ENCODE measurements at regions not wholly inside any gene's neighbourhood (a gene's known extent, or its start where the extent isn't known, plus 50 kb on each side); places are given as distances from the start of the nearest gene placed in this dataset.
"Not testable (repeated sequence)": the region's sequence is repeated elsewhere in the genome, so short reads cannot be mapped to it uniquely, and the experiment has no call there.

- no peak for ATAC-seq
- no peak for DNase-seq (ENCODE audit: missing footprints)
- intact Hi-C loops (cut with DNase I), result no loop called here
Measured at GRCh38 chr7:109335951-109336350, 766.3 kb downstream of the DNAJB9 start.

- no peak for ATAC-seq
Measured at GRCh38 chr7:109336531-109336930, 766.9 kb downstream of the DNAJB9 start.

GRCh38 chr7:109343678-109344077 lies 774.0 kb downstream of the DNAJB9 start:
- ATAC-seq, result no peak
- intact Hi-C loops (cut with DNase I), result no loop called here
- no peak for DNase-seq (ENCODE audit: missing footprints)

More at GRCh38 chr7:109336531-109336930, 766.9 kb downstream of the DNAJB9 start:
- intact Hi-C loops (cut with DNase I), result no loop called here
- no peak for DNase-seq (ENCODE audit: missing footprints)

GRCh38 chr7:109351493-109351892 lies 781.8 kb downstream of the DNAJB9 start:
- no peak for ATAC-seq
- intact Hi-C loops (cut with DNase I), result no loop called here
- no peak for DNase-seq (ENCODE audit: missing footprints)

- DNase-seq (ENCODE audit: missing footprints) (no peak), ATAC-seq (no peak)
- intact Hi-C loops (cut with DNase I), result no loop called here
Measured at GRCh38 chr7:109354000-109354399, 784.3 kb downstream of the DNAJB9 start.

GRCh38 chr7:109354552-109354951 lies 784.9 kb downstream of the DNAJB9 start:
- DNase-seq (ENCODE audit: missing footprints) (no peak), ATAC-seq (no peak)
- intact Hi-C loops (cut with DNase I), result no loop called here

- intact Hi-C loops (cut with DNase I), result no loop called here
- no peak for ATAC-seq
Measured at GRCh38 chr7:109375823-109376222, 806.1 kb downstream of the DNAJB9 start.

GRCh38 chr7:109376576-109376975 lies 806.9 kb downstream of the DNAJB9 start:
- intact Hi-C loops (cut with DNase I), result no loop called here
- no peak for DNase-seq (ENCODE audit: missing footprints)
- no peak for ATAC-seq

More at GRCh38 chr7:109375823-109376222, 806.1 kb downstream of the DNAJB9 start:
- no peak for DNase-seq (ENCODE audit: missing footprints)

GRCh38 chr7:109377076-109377884 lies 807.6 kb downstream of the DNAJB9 start:
- intact Hi-C loops (cut with DNase I), result no loop called here
- peak; percentile 13 for DNase-seq (ENCODE audit: missing footprints)
- ATAC-seq, result no peak

- intact Hi-C loops (cut with DNase I), result no loop called here
- DNase-seq (ENCODE audit: missing footprints) (no peak), ATAC-seq (no peak)
Measured at GRCh38 chr7:109386959-109387358, 817.3 kb downstream of the DNAJB9 start.

GRCh38 chr7:109387530-109387929 lies 817.9 kb downstream of the DNAJB9 start:
- ATAC-seq (no peak), DNase-seq (ENCODE audit: missing footprints) (peak; percentile 56)
- intact Hi-C loops (cut with DNase I), result no loop called here

GRCh38 chr7:109391240-109391639 lies 821.6 kb downstream of the DNAJB9 start:
- intact Hi-C loops (cut with DNase I), result no loop called here
- DNase-seq (ENCODE audit: missing footprints) (no peak), ATAC-seq (no peak)

GRCh38 chr7:109402107-109402506 lies 832.4 kb downstream of the DNAJB9 start:
- intact Hi-C loops (cut with DNase I), result no loop called here
- no peak for ATAC-seq
- DNase-seq (ENCODE audit: missing footprints), result no peak

GRCh38 chr7:109407756-109408155 lies 838.1 kb downstream of the DNAJB9 start:
- intact Hi-C loops (cut with DNase I), result no loop called here

GRCh38 chr7:109437957-109438356 lies 868.3 kb downstream of the DNAJB9 start:
- DNase-seq (ENCODE audit: missing footprints), result no peak
- intact Hi-C loops (cut with DNase I), result no loop called here
- no peak for ATAC-seq

More at GRCh38 chr7:109407756-109408155, 838.1 kb downstream of the DNAJB9 start:
- DNase-seq (ENCODE audit: missing footprints) (no peak), ATAC-seq (no peak)

GRCh38 chr7:109449760-109450159 lies 880.1 kb downstream of the DNAJB9 start:
- intact Hi-C loops (cut with DNase I), result no loop called here
- no peak for ATAC-seq
- DNase-seq (ENCODE audit: missing footprints), result no peak

GRCh38 chr7:109456116-109456515 lies 886.4 kb downstream of the DNAJB9 start:
- no peak for ATAC-seq
- no peak for DNase-seq (ENCODE audit: missing footprints)
- intact Hi-C loops (cut with DNase I), result no loop called here

- intact Hi-C loops (cut with DNase I), result no loop called here
- ATAC-seq, result no peak
- DNase-seq (ENCODE audit: missing footprints), result no peak
Measured at GRCh38 chr7:109460296-109460695, 890.6 kb downstream of the DNAJB9 start.

- no peak for DNase-seq (ENCODE audit: missing footprints)
- ATAC-seq, result no peak
- intact Hi-C loops (cut with DNase I), result no loop called here
Measured at GRCh38 chr7:109462171-109462570, 892.5 kb downstream of the DNAJB9 start.

GRCh38 chr7:109467729-109468128 lies 898.1 kb downstream of the DNAJB9 start:
- DNase-seq (ENCODE audit: missing footprints); intact Hi-C loops (cut with DNase I); ATAC-seq: not testable (repeated sequence)

- DNase-seq (ENCODE audit: missing footprints), result no peak
- intact Hi-C loops (cut with DNase I), result no loop called here
- ATAC-seq, result no peak
Measured at GRCh38 chr7:109473172-109473571, 903.5 kb downstream of the DNAJB9 start.
